HCT116 (cell line): ENCODE measurements at regions not wholly inside any gene's neighbourhood (a gene's known extent, or its start where the extent isn't known, plus 50 kb on each side); places are given as distances from the start of the nearest gene placed in this dataset.

Source experiments
- ATAC-seq: fragments of 200-7000 bp; cut with Tn5 transposase; 2 replicates; pipeline ENCODE4 v1.9.1; 2020; ENCODE audit warnings: mild to moderate bottlenecking, moderate library complexity
- BruUV-seq: library from RNA; stranded (reverse); fragments of 400-500 nt; replicated peaks from 2 replicates; lab custom pipeline; 2021; lab: Mats Ljungman, UMichigan
- CTCF ChIA-PET: fragments of 300-600 bp; sonication (Branson Sonifier 250); formaldehyde crosslinking; loops from one replicate; lab custom pipeline; 2021; ENCODE audit warnings: antibody characterized with exemption; lab: Charles Lee
- POLR2A ChIA-PET: fragments of 300-600, 350-600 bp; sonication (Branson Sonifier 250); formaldehyde crosslinking; loops from one replicate; lab custom pipeline; 2021; ENCODE audit warnings: antibody characterized with exemption; lab: Charles Lee
- RAD21 ChIA-PET, 2 experiments: fragments of 300-600 bp; sonication (Branson Sonifier 250); formaldehyde crosslinking; loops; one replicate each; lab custom pipeline; 2023; ENCODE audit warnings: low total read pairs in 2 of 2; ENCODE audit not compliant: uncharacterized antibody in 2 of 2, unreplicated experiment in 2 of 2, low non-redundant PET in 1 of 2; lab: Charles Lee
- DNase-seq: peaks from one replicate; pipeline ENCODE4 v3.0.0-alpha.2; 2010; ENCODE audit warnings: low read depth, low spot score
- H2AFZ ChIP-seq: fragments of 200-600 bp; shearing (Covaris generic), sonication (generic); 2 replicates; pipeline ENCODE4 v1.6.1; 2017; ENCODE audit warnings: low read depth, mixed run types, mixed read lengths, antibody characterized with exemption, low read length; ENCODE audit not compliant: poor library complexity, severe bottlenecking
- H3K27ac ChIP-seq: 2 replicates; pipeline ENCODE4 v1.5.1; 2012; ENCODE audit warnings: low read depth, low read length
- H3K27me3 ChIP-seq: fragments of 200-600 bp; sonication (generic); 2 replicates; pipeline ENCODE4 v1.6.1; 2016; ENCODE audit warnings: mixed run types, low read length, mixed read lengths; ENCODE audit not compliant: insufficient read depth
- H3K36me3 ChIP-seq, 2 experiments: fragments of 200-500 bp in 1 of 2; fragments of 200-600 bp in 1 of 2; sonication (Bioruptor generic) in 1 of 2; sonication (generic) in 1 of 2; 2 replicates each; pipeline versions ENCODE4 v1.5.1 to v1.6.1; 2014 to 2016; ENCODE audit warnings: low read length in 2 of 2, inconsistent platforms in 1 of 2, mixed read lengths in 1 of 2, mixed run types in 1 of 2; ENCODE audit not compliant: insufficient read depth in 2 of 2, control insufficient read depth in 1 of 2
- H3K4me1 ChIP-seq, 2 experiments: fragments of 200-600 bp in 1 of 2; sonication (generic) in 1 of 2; 2 replicates each; pipeline versions ENCODE4 v1.5.1 to v1.6.1; 2012 to 2017; ENCODE audit warnings: low read length in 2 of 2, inconsistent platforms in 1 of 2, mild to moderate bottlenecking in 1 of 2, mixed read lengths in 1 of 2, mixed run types in 1 of 2, moderate library complexity in 1 of 2; ENCODE audit not compliant: insufficient read depth in 2 of 2, control insufficient read depth in 1 of 2
- H3K4me2 ChIP-seq: fragments of 200-600 bp; sonication (generic); 2 replicates; pipeline ENCODE4 v1.6.1; 2017; ENCODE audit warnings: mixed run types, low read length, mixed read lengths
- H3K4me3 ChIP-seq, 2 experiments: fragments of 200-600 bp in 1 of 2; sonication (generic) in 1 of 2; replicated peaks in 1 of 2; 2 replicates each; pipeline ENCODE4 v1.5.1; 2011 to 2016; ENCODE audit warnings: low read length in 2 of 2, control low read depth in 1 of 2, low read depth in 1 of 2, mild to moderate bottlenecking in 1 of 2, mixed read lengths in 1 of 2, mixed run types in 1 of 2
- H3K79me2 ChIP-seq: fragments of 200-600 bp; sonication (generic); 2 replicates; pipeline ENCODE4 v1.6.1; 2017; ENCODE audit warnings: mild to moderate bottlenecking, mixed run types, low read length, moderate library complexity, mixed read lengths; ENCODE audit not compliant: insufficient read depth
- H3K9ac ChIP-seq: fragments of 200-600 bp; sonication (generic); 2 replicates; pipeline ENCODE4 v1.6.1; 2016; ENCODE audit warnings: low read length, mixed read lengths
- H3K9me2 ChIP-seq: fragments of 200-600 bp; sonication (generic), shearing (Covaris generic); 2 replicates; pipeline ENCODE4 v1.6.1; 2017; ENCODE audit warnings: mixed run types, mild to moderate bottlenecking, moderate library complexity; ENCODE audit not compliant: insufficient read depth
- H3K9me3 ChIP-seq, 2 experiments: fragments of 200-500 bp in 1 of 2; fragments of 200-600 bp in 1 of 2; sonication (Bioruptor generic) in 1 of 2; sonication (generic) in 1 of 2; 2 replicates each; pipeline ENCODE4 v1.6.1; 2014 to 2017; ENCODE audit warnings: low read length in 2 of 2, mixed read lengths in 2 of 2, inconsistent platforms in 1 of 2, low read depth in 1 of 2, mild to moderate bottlenecking in 1 of 2, mixed run types in 1 of 2, moderate library complexity in 1 of 2; ENCODE audit not compliant: control insufficient read depth in 1 of 2, insufficient read depth in 1 of 2
- H4K20me1 ChIP-seq: fragments of 200-600 bp; sonication (generic), shearing (Covaris generic); 2 replicates; pipeline ENCODE4 v1.6.1; 2017; ENCODE audit warnings: mixed run types, mild to moderate bottlenecking, moderate library complexity; ENCODE audit not compliant: insufficient read depth
- CBX3 ChIP-seq: IDR thresholded peaks from 2 replicates; pipeline ENCODE4 v1.6.1; 2012; ENCODE audit warnings: low read depth
- CTCF ChIP-seq, 3 experiments: fragments of 200-600 bp in 1 of 3; sonication (generic) in 1 of 3; IDR thresholded peaks in 2 of 3; conservative IDR thresholded peaks in 1 of 3; 2 replicates each; pipeline ENCODE4 v1.5.1; 2012 to 2017; ENCODE audit warnings: low read depth in 2 of 3, low read length in 2 of 3, antibody characterized with exemption in 1 of 3, borderline replicate concordance in 1 of 3, control low read depth in 1 of 3, mild to moderate bottlenecking in 1 of 3, mixed read lengths in 1 of 3, mixed run types in 1 of 3, moderate library complexity in 1 of 3; ENCODE audit not compliant: insufficient read depth in 1 of 3
- JUND ChIP-seq: IDR thresholded peaks from 2 replicates; pipeline ENCODE4 v1.6.1; 2012
- POLR2A ChIP-seq: IDR thresholded peaks from 2 replicates; pipeline ENCODE4 v1.7.0; 2011; ENCODE audit warnings: borderline replicate concordance; ENCODE audit not compliant: insufficient read depth, insufficient read length; ENCODE audit errors: extremely low read depth
- POLR2AphosphoS5 ChIP-seq: IDR thresholded peaks from 2 replicates; pipeline ENCODE4 v1.6.1; 2011; ENCODE audit warnings: mild to moderate bottlenecking, low read depth, low read length, moderate library complexity
- RAD21 ChIP-seq: IDR thresholded peaks from 2 replicates; pipeline ENCODE4 v1.6.1; 2012; ENCODE audit warnings: low read depth, mild to moderate bottlenecking
- SP1 ChIP-seq: IDR thresholded peaks from 2 replicates; pipeline ENCODE4 v1.6.1; 2012; ENCODE audit warnings: low read depth
- YY1 ChIP-seq: IDR thresholded peaks from 2 replicates; pipeline ENCODE4 v1.6.1; 2011; ENCODE audit warnings: low read length, low read depth, moderate library complexity, mild to moderate bottlenecking; ENCODE audit not compliant: insufficient replicate concordance; ENCODE audit errors: extremely low read depth
- ZBTB33 ChIP-seq: IDR thresholded peaks from 2 replicates; pipeline ENCODE4 v1.6.1; 2011; ENCODE audit warnings: mild to moderate bottlenecking, low read length, moderate library complexity; ENCODE audit not compliant: insufficient replicate concordance; ENCODE audit errors: extremely low read depth
- ZFX ChIP-seq: fragments of 450-650 bp; IDR thresholded peaks from 2 replicates; pipeline ENCODE4 v1.6.1; 2017
- intact Hi-C: fragments of 100-400 bp; cut with micrococcal nuclease; formaldehyde crosslinking; loops from 2 replicates; pipeline ENCODE4 v1.10.0; 2022

- Histone ChIP-seq H3K36me3 (no peaks in the 10 kb centered on the region), H2AFZ (no peak overlapping the region), H3K9ac (no peak overlapping the region), H3K27me3 (no peaks in the 10 kb centered on the region), H3K9me3 (no peaks in the 10 kb centered on the region), H3K4me2 (no peak overlapping the region), H3K4me3 (no peak overlapping the region), H3K79me2 (no peaks in the 10 kb centered on the region), H3K4me1 (no peaks in the 10 kb centered on the region), H4K20me1 (no peaks in the 10 kb centered on the region), H3K27ac (no peak overlapping the region), H3K9me2 (no peaks in the 10 kb centered on the region)
- ATAC-seq (no peak), DNase-seq (no peak)
- ChIA-PET POLR2A (no interaction called here), CTCF (no interaction called here), RAD21 (no interaction called here)
- intact Hi-C loops = no loop called here
- BruUV-seq = no TSS peak
- TF ChIP-seq JUND (no peak), CTCF (IDR thresholded peaks at IDR 0.05 in 2 of 3, conservative IDR thresholded peaks at IDR 0.05 in 1 of 3; ENCODE audit: borderline replicate concordance in 1 of 3, insufficient read depth in 1 of 3, low read depth in 2 of 3, low read length in 2 of 3) (0 out of 6 replicates have a peak, but pooled peaks of 1 of the 3 experiments have one; percentile 10), POLR2AphosphoS5 (no peak)
Observed at GRCh38 chrX:142089193-142089592, 115.9 kb downstream of the MAGEC2 start.

GRCh38 chrX:142084611-142085010 is 120.5 kb downstream of the MAGEC2 start:
- ATAC-seq (no peak), DNase-seq (no peak)
- Histone ChIP-seq H3K27ac (no peak overlapping the region), H3K79me2 (no peaks in the 10 kb centered on the region), H4K20me1 (no peaks in the 10 kb centered on the region), H3K27me3 (no peaks in the 10 kb centered on the region), H3K9me3 (no peaks in the 10 kb centered on the region), H3K4me1 (no peaks in the 10 kb centered on the region), H3K9me2 (no peaks in the 10 kb centered on the region), H2AFZ (no peak overlapping the region), H3K4me2 (no peak overlapping the region), H3K36me3 (no peaks in the 10 kb centered on the region), H3K4me3 (no peak overlapping the region), H3K9ac (no peak overlapping the region)
- ChIA-PET POLR2A (no interaction called here), CTCF (no interaction called here), RAD21 (no interaction called here)
- BruUV-seq = no TSS peak
- intact Hi-C loops = no loop called here
- TF ChIP-seq CBX3 (no peak), RAD21 (no peak), ZBTB33 (no peak), SP1 (no peak), ZFX (no peak), YY1 (no peak), CTCF (IDR thresholded peaks at IDR 0.05 in 2 of 3, conservative IDR thresholded peaks at IDR 0.05 in 1 of 3; ENCODE audit: borderline replicate concordance in 1 of 3, insufficient read depth in 1 of 3, low read depth in 2 of 3, low read length in 2 of 3) (no peak), POLR2A (no peak)
